IMR-90 (cell line): ENCODE measurements at regions not wholly inside any gene's neighbourhood (a gene's known extent, or its start where the extent isn't known, plus 50 kb on each side); places are given as distances from the start of the nearest gene placed in this dataset.

Experiments
- ATAC-seq: fragments of 200-7000 bp; cut with Tn5 transposase; 2 replicates; pipeline ENCODE4 v1.9.1; 2020; ENCODE audit warnings: low read depth, mild to moderate bottlenecking, moderate library complexity
- BruUV-seq: library from RNA; stranded (reverse); fragments of 400-500 nt; replicated peaks from 2 replicates; lab custom pipeline; 2021; lab: Mats Ljungman, UMichigan
- CTCF ChIA-PET: fragments of 300-600 bp; formaldehyde crosslinking; extraction: SDS; loops from one replicate; lab custom pipeline; 2021; ENCODE audit warnings: antibody characterized with exemption; lab: Yijun Ruan, JAX
- POLR2A ChIA-PET: fragments of 300-600 bp; sonication (Branson Sonifier 250); formaldehyde crosslinking; loops from one replicate; lab custom pipeline; 2022; ENCODE audit warnings: antibody characterized with exemption; ENCODE audit not compliant: unreplicated experiment; lab: Charles Lee
- DNase-seq: peaks from one replicate; pipeline ENCODE4 v3.0.0; 2013
- H2AFZ ChIP-seq: replicated peaks from 2 replicates; pipeline ENCODE3; 2013; ENCODE audit warnings: low read length, mild to moderate bottlenecking; ENCODE audit not compliant: poor library complexity
- H2AK5ac ChIP-seq: 2 replicates; pipeline ENCODE4 v1.6.1; 2013; ENCODE audit warnings: low read depth, low read length, inconsistent platforms
- H2AK9ac ChIP-seq: replicated peaks from 2 replicates; pipeline ENCODE3; 2013; ENCODE audit warnings: mild to moderate bottlenecking, low read depth, low read length, moderate library complexity; ENCODE audit not compliant: poor library complexity
- H2BK120ac ChIP-seq: 2 replicates; pipeline ENCODE4 v1.6.1; 2013; ENCODE audit warnings: low read depth, low read length, inconsistent platforms
- H2BK15ac ChIP-seq: 3 replicates; pipeline ENCODE4 v1.6.1; 2013; ENCODE audit warnings: low read depth, low read length, inconsistent platforms
- H2BK20ac ChIP-seq: 2 replicates; pipeline ENCODE4 v1.6.1; 2013; ENCODE audit warnings: low read depth, mild to moderate bottlenecking, inconsistent platforms, low read length, moderate library complexity
- H2BK5ac ChIP-seq: 2 replicates; pipeline ENCODE4 v1.6.1; 2013; ENCODE audit warnings: mild to moderate bottlenecking, low read depth, low read length, inconsistent platforms; ENCODE audit not compliant: poor library complexity, severe bottlenecking
- H3K14ac ChIP-seq: replicated peaks from 2 replicates; pipeline ENCODE4 v1.6.1; 2013; ENCODE audit warnings: low read depth, low read length, inconsistent platforms
- H3K18ac ChIP-seq: 2 replicates; pipeline ENCODE4 v1.6.1; 2013; ENCODE audit warnings: low read depth, low read length, control low read depth
- H3K23ac ChIP-seq: 2 replicates; pipeline ENCODE4 v1.6.1; 2013; ENCODE audit warnings: low read depth, low read length, inconsistent platforms
- H3K27ac ChIP-seq: 2 replicates; pipeline ENCODE4 v1.5.1; 2013; ENCODE audit warnings: mild to moderate bottlenecking, control low read depth, low read length; ENCODE audit not compliant: insufficient read depth
- H3K27me3 ChIP-seq: 2 replicates; pipeline ENCODE4 v1.6.1; 2013; ENCODE audit warnings: low read length; ENCODE audit not compliant: control insufficient read depth, insufficient read depth
- H3K36me3 ChIP-seq: 2 replicates; pipeline ENCODE4 v1.6.1; 2013; ENCODE audit warnings: low read length, mixed read lengths; ENCODE audit not compliant: control insufficient read depth, insufficient read depth
- H3K4ac ChIP-seq: 2 replicates; pipeline ENCODE4 v1.6.1; 2013; ENCODE audit warnings: low read depth, low read length, inconsistent platforms
- H3K4me1 ChIP-seq: 2 replicates; pipeline ENCODE4 v1.6.1; 2013; ENCODE audit warnings: low read length, mixed read lengths; ENCODE audit not compliant: control insufficient read depth, insufficient read depth
- H3K4me2 ChIP-seq: 2 replicates; pipeline ENCODE4 v1.6.1; 2013; ENCODE audit warnings: low read depth, mild to moderate bottlenecking, control low read depth, low read length, moderate library complexity
- H3K4me3 ChIP-seq: 2 replicates; pipeline ENCODE4 v1.5.1; 2013; ENCODE audit warnings: low read depth, mild to moderate bottlenecking, control low read depth, low read length, moderate library complexity; ENCODE audit not compliant: insufficient read depth
- H3K56ac ChIP-seq: 2 replicates; pipeline ENCODE4 v1.6.1; 2013; ENCODE audit warnings: low read length, inconsistent platforms; ENCODE audit not compliant: insufficient read depth; ENCODE audit errors: extremely low read depth
- H3K79me1 ChIP-seq, 2 experiments: 2 replicates each; pipeline ENCODE4 v1.6.1; 2013; ENCODE audit warnings: low read length in 2 of 2, inconsistent platforms in 1 of 2, low read depth in 1 of 2
- H3K9ac ChIP-seq: 2 replicates; pipeline ENCODE4 v1.6.1; 2013; ENCODE audit warnings: low read depth, low read length, control low read depth
- H3K9me1 ChIP-seq: 2 replicates; pipeline ENCODE4 v1.6.1; 2013; ENCODE audit warnings: low read length, inconsistent platforms; ENCODE audit not compliant: insufficient read depth
- H3K9me3 ChIP-seq: 2 replicates; pipeline ENCODE4 v1.6.1; 2013; ENCODE audit warnings: low read length; ENCODE audit not compliant: control insufficient read depth, insufficient read depth
- H4K20me1 ChIP-seq: 2 replicates; pipeline ENCODE4 v1.6.1; 2013; ENCODE audit warnings: low read length, inconsistent platforms; ENCODE audit not compliant: insufficient read depth
- H4K5ac ChIP-seq: 2 replicates; pipeline ENCODE4 v1.6.1; 2013; ENCODE audit warnings: mild to moderate bottlenecking, low read depth, low read length, control low read depth
- H4K8ac ChIP-seq, 2 experiments: 2 replicates each; pipeline ENCODE4 v1.6.1; 2013; ENCODE audit warnings: low read depth in 2 of 2, low read length in 2 of 2, control low read depth in 1 of 2, inconsistent platforms in 1 of 2
- H4K91ac ChIP-seq: 2 replicates; pipeline ENCODE4 v1.6.1; 2013; ENCODE audit warnings: low read depth, low read length, inconsistent platforms; ENCODE audit not compliant: insufficient read depth
- BHLHE40 ChIP-seq: fragments of 150-350 bp; IDR thresholded peaks from 2 replicates; pipeline ENCODE4 v1.6.1; 2016; ENCODE audit warnings: mild to moderate bottlenecking, low read depth, low read length
- CEBPB ChIP-seq: IDR thresholded peaks from 2 replicates; pipeline ENCODE4 v1.6.1; 2012; ENCODE audit warnings: low read depth, low read length, improper control_type of control experiment
- CHD1 ChIP-seq: IDR thresholded peaks from 2 replicates; pipeline ENCODE4 v1.6.1; 2012; ENCODE audit warnings: low read depth, low read length, improper control_type of control experiment
- FOS ChIP-seq: fragments of 150-350 bp; IDR thresholded peaks from 2 replicates; pipeline ENCODE4 v1.6.1; 2016; ENCODE audit warnings: low read depth, low read length
- MAFK ChIP-seq: IDR thresholded peaks from 2 replicates; pipeline ENCODE4 v1.6.1; 2012; ENCODE audit warnings: low read depth, low read length, improper control_type of control experiment
- MXI1 ChIP-seq: IDR thresholded peaks from 2 replicates; pipeline ENCODE4 v1.6.1; 2012; ENCODE audit warnings: low read depth, mild to moderate bottlenecking, low read length, moderate library complexity, borderline replicate concordance
- POLR2A ChIP-seq: IDR thresholded peaks from 2 replicates; pipeline ENCODE4 v1.6.1; 2012; ENCODE audit warnings: mild to moderate bottlenecking, low read depth, low read length
- RAD21 ChIP-seq: IDR thresholded peaks from 2 replicates; pipeline ENCODE4 v1.6.1; 2012; ENCODE audit warnings: low read length, improper control_type of control experiment
- RCOR1 ChIP-seq: IDR thresholded peaks from 2 replicates; pipeline ENCODE4 v1.6.1; 2012; ENCODE audit warnings: mild to moderate bottlenecking, low read length, improper control_type of control experiment; ENCODE audit not compliant: insufficient replicate concordance
- RFX5 ChIP-seq: IDR thresholded peaks from 2 replicates; pipeline ENCODE4 v1.8.0; 2012; ENCODE audit warnings: low read depth, mild to moderate bottlenecking, low read length, moderate library complexity
- SMC3 ChIP-seq: fragments of 150-350 bp; IDR thresholded peaks from 2 replicates; pipeline ENCODE4 v1.6.1; 2016; ENCODE audit warnings: low read depth, mild to moderate bottlenecking, antibody characterized with exemption, low read length, moderate library complexity
- WGBS, 2 experiments: methylation state at CpG; one replicate each; pipeline versions ENCODE4 v1.1.5 to v1.1.7; 2013; ENCODE audit warnings: missing lambda C conversion rate in 2 of 2; ENCODE audit not compliant: insufficient read length in 1 of 2; ENCODE audit errors: extremely low coverage in 2 of 2; 5-methylcytosine and 5-hydroxymethylcytosine counted together
- dilution Hi-C: fragments of 300-500 bp; cut with HindIII; formaldehyde crosslinking; loops from one replicate; pipeline ENCODE4 v1.14.3; 2018; ENCODE audit warnings: low sequenced_read_pairs; ENCODE audit not compliant: unreplicated experiment
- in situ Hi-C: fragments of 300-500 bp; cut with MboI; formaldehyde crosslinking; loops from 3 replicates; pipeline ENCODE4 v1.14.3; 2019; ENCODE audit warnings: low sequenced_read_pairs, inconsistent platforms, mixed read lengths
- intact Hi-C: fragments of 100-400 bp; cut with micrococcal nuclease; formaldehyde crosslinking; loops from 2 replicates; pipeline ENCODE4 v1.10.0; 2022
- TF ChIP-seq, protein P1 (sequence below): fragments of 150-350 bp; IDR thresholded peaks from 2 replicates; pipeline ENCODE4 v1.6.1; 2016; ENCODE audit warnings: low read depth, mild to moderate bottlenecking, low read length, moderate library complexity, borderline replicate concordance

DNA sequence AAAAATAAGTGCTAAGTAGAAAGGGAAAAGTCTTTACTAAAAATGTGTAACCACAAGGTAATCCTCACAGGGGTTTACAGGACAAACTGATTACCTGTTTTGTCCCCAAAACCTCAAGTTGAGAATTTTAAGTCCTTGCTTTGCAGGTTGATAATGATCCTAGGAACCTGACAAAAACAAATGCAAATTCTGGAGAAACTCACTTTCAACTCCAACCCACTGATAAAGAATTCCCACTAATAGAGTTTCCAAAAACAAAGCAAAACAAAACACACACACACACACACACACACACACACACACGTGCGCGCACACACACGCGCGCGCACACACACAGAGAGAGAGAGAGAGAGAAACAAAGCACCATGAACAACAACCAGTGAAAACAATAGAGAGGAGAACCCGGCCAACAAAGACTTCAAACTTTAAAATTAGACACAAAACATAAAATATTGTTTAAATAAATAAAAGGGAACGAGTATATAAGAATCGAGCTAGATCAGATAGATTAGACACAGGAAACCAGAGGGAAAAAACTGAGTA, 187.0 kb upstream of the FOXN3 start:
- Histone ChIP-seq H3K56ac (no peak overlapping the region), H2AFZ (no peak overlapping the region), H3K9me1 (no peaks in the 10 kb centered on the region), H2AK5ac (no peak overlapping the region), H2BK15ac (no peak overlapping the region), H3K4me2 (no peak overlapping the region), H4K5ac (no peak overlapping the region), H2BK120ac (no peak overlapping the region), H3K4me1 (no peaks in the 10 kb centered on the region; the same call in 1 of the 2 replicates), H3K79me1 (peaks cover 37 to 43% of the 10 kb centered on the region in 2 experiments), H3K14ac (no peak overlapping the region), H3K27ac (no peak overlapping the region), H3K18ac (no peak overlapping the region), H3K9me3 (peaks cover 4% of the 10 kb centered on the region), H3K27me3 (no peaks in the 10 kb centered on the region), H4K91ac (no peak overlapping the region), H4K8ac (no peak overlapping the region), H4K20me1 (no peaks in the 10 kb centered on the region), H3K9ac (no peak overlapping the region), H3K4ac (no peak overlapping the region), H2BK5ac (no peak overlapping the region), H3K23ac (no peak overlapping the region), H3K4me3 (no peak overlapping the region), H3K36me3 (no peaks in the 10 kb centered on the region), H2BK20ac (no peak overlapping the region), H2AK9ac (no peak overlapping the region)
- ATAC-seq = no peak
- TF ChIP-seq RFX5 (no peak), SMC3 (no peak), BHLHE40 (no peak), CHD1 (no peak), FOS (no peak), MAFK (no peak), MXI1 (no peak), RCOR1 (no peak), POLR2A (no peak), CEBPB (no peak), RAD21 (no peak)
- TF ChIP-seq, protein P1, sequence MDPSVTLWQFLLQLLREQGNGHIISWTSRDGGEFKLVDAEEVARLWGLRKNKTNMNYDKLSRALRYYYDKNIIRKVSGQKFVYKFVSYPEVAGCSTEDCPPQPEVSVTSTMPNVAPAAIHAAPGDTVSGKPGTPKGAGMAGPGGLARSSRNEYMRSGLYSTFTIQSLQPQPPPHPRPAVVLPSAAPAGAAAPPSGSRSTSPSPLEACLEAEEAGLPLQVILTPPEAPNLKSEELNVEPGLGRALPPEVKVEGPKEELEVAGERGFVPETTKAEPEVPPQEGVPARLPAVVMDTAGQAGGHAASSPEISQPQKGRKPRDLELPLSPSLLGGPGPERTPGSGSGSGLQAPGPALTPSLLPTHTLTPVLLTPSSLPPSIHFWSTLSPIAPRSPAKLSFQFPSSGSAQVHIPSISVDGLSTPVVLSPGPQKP = no peak
- dilution Hi-C loops = no loop called here
- POLR2A ChIA-PET = no interaction called here
- no peak for DNase-seq
- WGBS, 2 experiments = no CpG with 5 or more reads among the region's 10 CpGs
- in situ Hi-C loops = no loop called here
- intact Hi-C loops = no loop called here
- BruUV-seq = no TSS peak
- CTCF ChIA-PET = no interaction called here
